Chondrocyte (in vitro differentiated cells): ENCODE measurements at regions not wholly inside any gene's neighbourhood (a gene's known extent, or its start where the extent isn't known, plus 50 kb on each side); places are given as distances from the start of the nearest gene placed in this dataset.

Experiments used
- DNase-seq: peaks from one replicate; pipeline ENCODE4 v3.0.0; 2021; ENCODE audit warnings: mixed read lengths, low spot score
- H3K27ac Mint-ChIP-seq: one replicate; pipeline ENCODE4 v1.8.0; 2021; ENCODE audit warnings: mild to moderate bottlenecking, moderate library complexity, mixed read lengths; ENCODE audit not compliant: unreplicated experiment
- H3K27me3 Mint-ChIP-seq: 2 replicates; pipeline ENCODE4 v1.8.0; 2021; ENCODE audit warnings: low read depth, mixed read lengths
- H3K36me3 Mint-ChIP-seq: 2 replicates; pipeline ENCODE4 v1.8.0; 2021; ENCODE audit warnings: low read depth, mixed read lengths
- H3K4me1 Mint-ChIP-seq: 2 replicates; pipeline ENCODE4 v1.8.0; 2021; ENCODE audit warnings: low read depth, mild to moderate bottlenecking, mixed read lengths
- H3K4me3 Mint-ChIP-seq: one replicate; pipeline ENCODE4 v1.8.0; 2021; ENCODE audit warnings: mild to moderate bottlenecking, moderate library complexity, mixed read lengths; ENCODE audit not compliant: unreplicated experiment
- H3K9me3 Mint-ChIP-seq: 2 replicates; pipeline ENCODE4 v1.8.0; 2021; ENCODE audit warnings: low read depth, mixed read lengths
- TF ChIP-seq, protein P1 (sequence below): fragments of 200-600 bp; sonication (generic); IDR thresholded peaks from 2 replicates; pipeline ENCODE4 v1.5.0; 2021; ENCODE audit warnings: antibody characterized with exemption, mild to moderate bottlenecking, moderate library complexity

DNA sequence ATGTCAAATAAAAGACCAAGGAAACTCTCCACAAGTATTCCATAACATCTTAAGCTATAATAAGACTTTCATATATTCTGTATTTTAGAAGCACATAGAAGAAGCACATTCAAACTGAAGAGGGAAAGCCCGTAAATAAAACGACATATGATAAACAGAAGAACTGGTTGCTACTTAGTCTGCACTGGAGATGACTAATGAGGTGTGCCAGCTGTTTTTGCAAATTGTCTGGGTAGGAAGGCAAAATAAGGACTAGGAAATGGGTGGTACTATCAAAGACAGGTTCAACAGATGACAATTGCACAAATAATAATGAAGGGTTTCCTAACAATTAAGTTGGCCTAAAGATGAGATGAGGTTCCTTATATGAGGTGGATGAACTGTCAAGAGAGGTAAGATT is 593.2 kb upstream of the CCDC179 start:
- TF ChIP-seq, protein P1, sequence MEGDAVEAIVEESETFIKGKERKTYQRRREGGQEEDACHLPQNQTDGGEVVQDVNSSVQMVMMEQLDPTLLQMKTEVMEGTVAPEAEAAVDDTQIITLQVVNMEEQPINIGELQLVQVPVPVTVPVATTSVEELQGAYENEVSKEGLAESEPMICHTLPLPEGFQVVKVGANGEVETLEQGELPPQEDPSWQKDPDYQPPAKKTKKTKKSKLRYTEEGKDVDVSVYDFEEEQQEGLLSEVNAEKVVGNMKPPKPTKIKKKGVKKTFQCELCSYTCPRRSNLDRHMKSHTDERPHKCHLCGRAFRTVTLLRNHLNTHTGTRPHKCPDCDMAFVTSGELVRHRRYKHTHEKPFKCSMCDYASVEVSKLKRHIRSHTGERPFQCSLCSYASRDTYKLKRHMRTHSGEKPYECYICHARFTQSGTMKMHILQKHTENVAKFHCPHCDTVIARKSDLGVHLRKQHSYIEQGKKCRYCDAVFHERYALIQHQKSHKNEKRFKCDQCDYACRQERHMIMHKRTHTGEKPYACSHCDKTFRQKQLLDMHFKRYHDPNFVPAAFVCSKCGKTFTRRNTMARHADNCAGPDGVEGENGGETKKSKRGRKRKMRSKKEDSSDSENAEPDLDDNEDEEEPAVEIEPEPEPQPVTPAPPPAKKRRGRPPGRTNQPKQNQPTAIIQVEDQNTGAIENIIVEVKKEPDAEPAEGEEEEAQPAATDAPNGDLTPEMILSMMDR: no peak
- peaks cover 2% of the 10 kb centered on the region for H3K27me3 Mint-ChIP-seq
- no peak overlapping the region for H3K27ac Mint-ChIP-seq
- no peak for DNase-seq
- H3K4me3 Mint-ChIP-seq: no peak overlapping the region
- peaks cover 6% of the 10 kb centered on the region for H3K9me3 Mint-ChIP-seq
- H3K4me1 Mint-ChIP-seq: no peaks in the 10 kb centered on the region
- H3K36me3 Mint-ChIP-seq: no peaks in the 10 kb centered on the region

DNA sequence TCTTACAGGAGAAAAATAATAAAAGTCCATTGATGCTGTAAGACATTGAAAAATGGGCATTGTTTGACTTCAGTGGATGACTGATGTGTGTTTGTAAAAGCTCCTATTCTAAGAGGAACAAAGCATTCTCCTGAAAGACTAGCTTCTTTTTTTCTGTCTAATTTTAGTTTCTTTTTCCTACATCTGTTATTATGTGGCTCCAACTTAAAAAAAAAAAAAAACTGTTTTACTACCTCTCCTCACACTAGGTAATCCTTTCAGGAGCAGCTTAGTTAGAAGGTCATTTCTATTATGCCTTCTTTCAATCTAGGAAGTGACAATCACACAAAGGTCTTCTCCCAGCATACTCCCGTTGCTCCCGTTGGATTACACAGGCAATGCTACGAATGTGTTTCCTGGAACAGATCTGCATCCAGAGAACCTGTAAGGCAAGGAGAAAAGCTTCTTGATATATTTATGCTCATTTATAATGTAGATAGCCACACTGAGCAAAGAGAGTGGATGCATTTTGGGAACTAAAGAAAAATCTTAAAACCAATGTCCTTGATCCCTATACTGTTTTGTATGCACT is 595.1 kb upstream of the CCDC179 start:
- Mint-ChIP-seq H3K9me3 (peaks cover 5% of the 10 kb centered on the region), H3K27me3 (peaks cover 2% of the 10 kb centered on the region), H3K27ac (no peak overlapping the region), H3K4me3 (no peak overlapping the region), H3K4me1 (no peaks in the 10 kb centered on the region), H3K36me3 (no peaks in the 10 kb centered on the region)
- DNase-seq: no peak
- TF ChIP-seq, protein P1: no peak

GRCh38 chr11:23457641-23458040 is 597.4 kb upstream of the CCDC179 start:
- Mint-ChIP-seq H3K4me1 (no peaks in the 10 kb centered on the region), H3K36me3 (no peaks in the 10 kb centered on the region), H3K27ac (no peak overlapping the region), H3K27me3 (peaks cover 2% of the 10 kb centered on the region), H3K9me3 (no peaks in the 10 kb centered on the region), H3K4me3 (no peak overlapping the region)
- TF ChIP-seq, protein P1: no peak
- DNase-seq: no peak

GRCh38 chr11:23471878-23472277 is 611.6 kb upstream of the CCDC179 start:
- Mint-ChIP-seq H3K4me3 (no peak overlapping the region), H3K27ac (no peak overlapping the region), H3K27me3 (peaks cover 4% of the 10 kb centered on the region), H3K36me3 (no peaks in the 10 kb centered on the region), H3K4me1 (peaks cover 14% of the 10 kb centered on the region), H3K9me3 (no peaks in the 10 kb centered on the region)
- TF ChIP-seq, protein P1: no peak
- no peak for DNase-seq

GRCh38 chr11:23473782-23474181 is 613.5 kb upstream of the CCDC179 start:
- Mint-ChIP-seq H3K27ac (no peak overlapping the region), H3K4me3 (no peak overlapping the region), H3K36me3 (no peaks in the 10 kb centered on the region), H3K27me3 (peaks cover 4% of the 10 kb centered on the region), H3K4me1 (peaks cover 14% of the 10 kb centered on the region), H3K9me3 (no peaks in the 10 kb centered on the region)
- TF ChIP-seq, protein P1: no peak
- DNase-seq: no peak
